ENCODE measurements at regions not wholly inside any gene's neighbourhood (a gene's known extent, or its start where the extent isn't known, plus 50 kb on each side); places are given as distances from the start of the nearest gene placed in this dataset.

DNA sequence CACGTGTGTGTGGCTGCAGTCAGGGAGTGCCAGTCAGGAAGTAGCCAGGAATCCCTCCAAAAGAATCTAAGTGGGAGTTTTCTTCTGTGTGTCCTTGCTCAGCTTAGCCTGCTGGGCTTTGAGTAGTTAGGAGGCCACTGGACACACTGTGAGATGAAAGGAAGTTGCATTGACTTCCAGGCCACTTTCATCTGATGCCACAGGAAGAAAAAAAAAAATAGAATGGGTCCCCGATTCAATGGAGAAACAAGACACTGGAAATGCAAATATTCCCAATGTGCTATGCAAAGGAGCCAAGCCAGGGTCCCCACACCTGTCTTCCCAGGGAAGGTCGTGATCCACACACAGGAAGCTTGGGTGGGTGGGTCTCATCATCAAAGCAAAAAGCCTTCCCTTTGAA is 95.6 kb upstream of the E2F8 start:
- CTCF ChIA-PET (ENCODE audit: partially characterized antibody) = interaction anchor here (0.8 to 1.6 kb wide), 5 partner anchors 10 to 577 kb away, joined by 3 to 4 read pairs (median 4); no protein-coding TSS in a partner anchor
- DNase-seq (ENCODE audit: low read depth in 1 of 2, low spot score in 2 of 2) = no peak
- Histone ChIP-seq H2AFZ (ENCODE audit: low read length) (no peak overlapping the region), H4K91ac (replicated peaks; ENCODE audit: insufficient read length, low read length) (no peak overlapping the region), H2BK120ac (replicated peaks; ENCODE audit: low read depth, low read length) (no peak overlapping the region), H2AK5ac (ENCODE audit: low read depth, low read length) (no peak overlapping the region), H3K4me2 (ENCODE audit: insufficient read depth in 1 of 2, low read depth in 2 of 2, low read length in 2 of 2) (no peak overlapping the region), H3K27me3 (replicated peaks in 1 of 4; ENCODE audit: control insufficient read depth in 3 of 4, extremely low read depth in 1 of 4, insufficient read depth in 3 of 4, low read length in 3 of 4) (no peaks in the 10 kb centered on the region), H3K9ac (replicated peaks in 1 of 4; ENCODE audit: extremely low read depth in 1 of 4, low read depth in 3 of 4, low read length in 3 of 4) (no peak overlapping the region), H3K36me3 (ENCODE audit: control insufficient read depth in 2 of 4, insufficient read depth in 4 of 4, low read length in 3 of 4) (no peaks in the 10 kb centered on the region), H3K4me1 (replicated peaks in 1 of 4; ENCODE audit: control insufficient read depth in 3 of 4, insufficient read depth in 4 of 4, low read length in 3 of 4) (no peaks in the 10 kb centered on the region), H2BK5ac (ENCODE audit: low read depth, low read length) (no peak overlapping the region), H3K18ac (ENCODE audit: extremely low read depth, low read length) (no peak overlapping the region), H3K23me2 (ENCODE audit: low read depth, low read length) (no peaks in the 10 kb centered on the region; the same call in 1 of the 2 replicates), H3K14ac (ENCODE audit: insufficient read length) (no peak overlapping the region), H2BK15ac (ENCODE audit: low read length) (no peak overlapping the region), H3K27ac (ENCODE audit: low read depth, low read length) (no peak overlapping the region), H2BK12ac (ENCODE audit: low read depth, low read length) (no peak overlapping the region), H3K9me3 (ENCODE audit: insufficient read depth in 2 of 2, low read depth in 1 of 2, low read length in 1 of 2) (no peaks in the 10 kb centered on the region), H3K79me1 (ENCODE audit: low read depth, low read length) (no peaks in the 10 kb centered on the region), H4K8ac (ENCODE audit: extremely low read depth, insufficient read depth, low read length) (no peak overlapping the region), H4K5ac (ENCODE audit: insufficient read length, low read depth, low read length) (no peak overlapping the region), H4K20me1 (replicated peaks in 1 of 2; ENCODE audit: control insufficient read depth in 1 of 2, insufficient read depth in 2 of 2, low read length in 2 of 2) (no peaks in the 10 kb centered on the region), H3K23ac (ENCODE audit: insufficient read length) (no peak overlapping the region), H3K56ac (replicated peaks; ENCODE audit: insufficient read length, low read depth, low read length) (no peak overlapping the region), H3K4ac (replicated peaks; ENCODE audit: insufficient read length, low read depth, low read length) (no peak overlapping the region), H3K79me2 (ENCODE audit: control insufficient read depth in 1 of 2, insufficient read depth in 2 of 2, low read length in 2 of 2) (no peaks in the 10 kb centered on the region), H3K4me3 (ENCODE audit: extremely low read depth in 1 of 4, insufficient read depth in 2 of 4, low read depth in 3 of 4, low read length in 4 of 4) (no peak overlapping the region), H2BK20ac (ENCODE audit: low read length) (no peak overlapping the region)
- no peak for FAIRE-seq
- 86% methylated on average over 3 of the region's 3 CpGs; no CpG with 5 or more reads in 1 of the 2 experiments for WGBS, 2 experiments (ENCODE audit: extremely low coverage in 1 of 2, insufficient coverage in 1 of 2, insufficient read length in 1 of 2, insufficient replicate concordance in 2 of 2, low coverage in 1 of 2, low lambda C conversion rate in 2 of 2, missing lambda C conversion rate in 1 of 2)
- POLR2A ChIA-PET (ENCODE audit: partially characterized antibody) = no interaction called here
- no peak for TF ChIP-seq SP2 (IDR thresholded peaks at IDR 0.05; ENCODE audit: low read length)
- TF ChIP-seq BCL11A (IDR thresholded peaks at IDR 0.05; ENCODE audit: low read depth in 2 of 2, low read length in 2 of 2) = no peak
- TF ChIP-seq CBX5 (IDR thresholded peaks at IDR 0.05; ENCODE audit: low read depth, low read length) = no peak
